ENCODE measurements at regions not wholly inside any gene's neighbourhood (a gene's known extent, or its start where the extent isn't known, plus 50 kb on each side); places are given as distances from the start of the nearest gene placed in this dataset.

GRCh38 chr1:213357403-213357802, 306.4 kb downstream of the RPS6KC1 start:
- Histone ChIP-seq H3K18ac (ENCODE audit: low read depth, low read length) (no peak overlapping the region), H2AFZ (replicated peaks; ENCODE audit: low read length, poor library complexity) (no peak overlapping the region), H3K27me3 (ENCODE audit: control insufficient read depth, insufficient read depth, low read length) (no peaks in the 10 kb centered on the region), H3K9ac (ENCODE audit: low read depth, low read length) (no peak overlapping the region), H4K8ac (ENCODE audit: low read depth in 2 of 2, low read length in 2 of 2) (no peak overlapping the region), H3K14ac (replicated peaks; ENCODE audit: low read depth, low read length) (no peak overlapping the region), H3K36me3 (ENCODE audit: control insufficient read depth, insufficient read depth, low read length) (no peaks in the 10 kb centered on the region), H3K4me1 (ENCODE audit: control insufficient read depth, insufficient read depth, low read length) (no peaks in the 10 kb centered on the region), H2AK9ac (replicated peaks; ENCODE audit: low read depth, low read length, poor library complexity) (no peak overlapping the region), H3K4me2 (ENCODE audit: low read depth, low read length) (no peak overlapping the region), H3K9me3 (ENCODE audit: control insufficient read depth, insufficient read depth, low read length) (no peaks in the 10 kb centered on the region), H3K23ac (ENCODE audit: low read depth, low read length) (no peak overlapping the region), H3K79me1 (ENCODE audit: low read depth in 1 of 2, low read length in 2 of 2) (no peaks in the 10 kb centered on the region), H4K91ac (ENCODE audit: insufficient read depth, low read depth, low read length) (no peak overlapping the region), H3K27ac (ENCODE audit: insufficient read depth, low read length) (no peak overlapping the region), H2AK5ac (ENCODE audit: low read depth, low read length) (no peak overlapping the region), H4K20me1 (ENCODE audit: insufficient read depth, low read length) (no peaks in the 10 kb centered on the region), H3K9me1 (ENCODE audit: insufficient read depth, low read length) (no peaks in the 10 kb centered on the region), H3K4me3 (ENCODE audit: insufficient read depth, low read depth, low read length) (no peak overlapping the region), H2BK15ac (ENCODE audit: low read depth, low read length) (no peak overlapping the region), H2BK5ac (ENCODE audit: low read depth, low read length, poor library complexity, severe bottlenecking) (no peak overlapping the region), H3K56ac (ENCODE audit: extremely low read depth, insufficient read depth, low read length) (no peak overlapping the region), H2BK20ac (ENCODE audit: low read depth, low read length) (no peak overlapping the region), H2BK120ac (ENCODE audit: low read depth, low read length) (no peak overlapping the region), H3K4ac (ENCODE audit: low read depth, low read length) (no peak overlapping the region), H4K5ac (ENCODE audit: low read depth, low read length) (no peak overlapping the region)
- dilution Hi-C loops (cut with HindIII; ENCODE audit: low sequenced_read_pairs, unreplicated experiment) (no loop called here), intact Hi-C loops (cut with micrococcal nuclease) (no loop called here), in situ Hi-C loops (cut with MboI; ENCODE audit: low sequenced_read_pairs) (no loop called here)
- TF ChIP-seq SMC3 (IDR thresholded peaks at IDR 0.05; ENCODE audit: low read depth, low read length) = no peak
- no peak for TF ChIP-seq RAD21 (IDR thresholded peaks at IDR 0.05; ENCODE audit: low read length)
- no peak for TF ChIP-seq RCOR1 (IDR thresholded peaks at IDR 0.05; ENCODE audit: insufficient replicate concordance, low read length)
- TF ChIP-seq MXI1 (IDR thresholded peaks at IDR 0.05; ENCODE audit: borderline replicate concordance, low read depth, low read length) = no peak
- no peak for TF ChIP-seq CHD1 (IDR thresholded peaks at IDR 0.05; ENCODE audit: low read depth, low read length)
- no peak for TF ChIP-seq RFX5 (IDR thresholded peaks at IDR 0.05; ENCODE audit: low read depth, low read length)
- TF ChIP-seq MAFK (IDR thresholded peaks at IDR 0.05; ENCODE audit: low read depth, low read length) = no peak
- TF ChIP-seq MAZ (IDR thresholded peaks at IDR 0.05; ENCODE audit: borderline replicate concordance, low read depth, low read length) = no peak
- no peak for TF ChIP-seq ELK1 (IDR thresholded peaks at IDR 0.05; ENCODE audit: borderline replicate concordance, low read depth, low read length)
- no peak for TF ChIP-seq BHLHE40 (IDR thresholded peaks at IDR 0.05; ENCODE audit: low read depth, low read length)
- TF ChIP-seq CTCF (conservative IDR thresholded peaks at IDR 0.05; ENCODE audit: low read depth, low read length) = no peak
- no peak for TF ChIP-seq USF2 (IDR thresholded peaks at IDR 0.05; ENCODE audit: low read depth, low read length)
- TF ChIP-seq CEBPB (IDR thresholded peaks at IDR 0.05; ENCODE audit: low read depth, low read length) = no peak
- no peak for TF ChIP-seq NFE2L2 (IDR thresholded peaks at IDR 0.05; ENCODE audit: low read depth, low read length)
- TF ChIP-seq POLR2A (IDR thresholded peaks at IDR 0.05; ENCODE audit: low read depth, low read length) = no peak
- TF ChIP-seq FOS (IDR thresholded peaks at IDR 0.05; ENCODE audit: low read depth, low read length) = no peak
- BruUV-seq (replicated peaks) = no TSS peak
- ChIA-PET CTCF (no interaction called here), POLR2A (ENCODE audit: unreplicated experiment) (no interaction called here)
- 81% methylated on average over 5 of the region's 5 CpGs; no CpG with 5 or more reads in 1 of the 2 experiments for WGBS, 2 experiments (ENCODE audit: extremely low coverage in 2 of 2, insufficient read length in 1 of 2)
- DNase-seq (no peak), ATAC-seq (ENCODE audit: low read depth) (no peak)

Measured in IMR-90 (cell line).